ENCODE measurements at regions not wholly inside any gene's neighbourhood (a gene's known extent, or its start where the extent isn't known, plus 50 kb on each side); places are given as distances from the start of the nearest gene placed in this dataset.

DNA sequence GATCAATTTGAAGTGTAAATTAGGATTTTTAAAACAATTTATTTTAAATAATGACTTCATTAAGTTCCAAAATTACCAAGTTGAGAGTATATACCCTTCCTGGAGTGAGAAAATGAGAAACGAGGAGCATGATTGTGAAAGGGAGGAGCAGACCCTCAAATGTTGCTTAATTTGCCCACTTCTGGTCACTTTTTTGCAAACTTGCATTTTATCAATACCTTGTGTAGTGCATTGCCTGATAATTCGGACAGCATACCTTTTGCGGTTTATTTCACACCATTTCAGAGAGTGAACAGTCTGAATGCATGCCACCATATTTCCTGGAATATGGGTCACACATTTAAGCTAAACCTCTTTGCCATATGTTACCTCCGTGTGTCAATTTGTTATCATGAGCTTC is 669.7 kb downstream of the RNF144A start:
- Histone ChIP-seq H3K23ac (ENCODE audit: low read depth, low read length, poor library complexity) (no peak overlapping the region), H3K14ac (ENCODE audit: low read length) (no peak overlapping the region), H2BK5ac (ENCODE audit: low read length) (no peak overlapping the region), H3K36me3 (replicated peaks in 1 of 2; ENCODE audit: control insufficient read depth in 2 of 2, insufficient read depth in 2 of 2, low read length in 2 of 2) (no peaks in the 10 kb centered on the region), H3K4ac (ENCODE audit: low read length) (no peak overlapping the region), H4K8ac (ENCODE audit: low read depth, low read length) (no peak overlapping the region), H3K27me3 (ENCODE audit: control insufficient read depth in 3 of 3, insufficient read depth in 3 of 3, low read depth in 1 of 3, low read length in 3 of 3) (no peaks in the 10 kb centered on the region), H2BK120ac (ENCODE audit: low read depth, low read length) (no peak overlapping the region), H2BK12ac (ENCODE audit: low read length) (no peak overlapping the region), H3K79me1 (ENCODE audit: low read depth, low read length) (no peaks in the 10 kb centered on the region), H3K18ac (ENCODE audit: low read length) (no peak overlapping the region), H4K91ac (ENCODE audit: low read depth, low read length, poor library complexity) (no peak overlapping the region), H3K4me1 (ENCODE audit: control insufficient read depth in 2 of 2, insufficient read depth in 1 of 2, low read depth in 1 of 2, low read length in 2 of 2) (no peaks in the 10 kb centered on the region), H3K27ac (replicated peaks; ENCODE audit: low read length) (no peak overlapping the region), H3K9me3 (replicated peaks in 1 of 2; ENCODE audit: control insufficient read depth in 2 of 2, insufficient read depth in 1 of 2, low read depth in 1 of 2, low read length in 2 of 2) (no peaks in the 10 kb centered on the region), H2AFZ (ENCODE audit: low read length) (no peak overlapping the region), H2AK5ac (ENCODE audit: low read depth, low read length) (no peak overlapping the region), H3K4me3 (ENCODE audit: low read length in 2 of 2) (no peak overlapping the region), H3K4me2 (ENCODE audit: insufficient read depth, low read length, poor library complexity, severe bottlenecking) (no peak overlapping the region), H2BK15ac (ENCODE audit: low read length) (no peak overlapping the region), H3K9ac (ENCODE audit: low read depth, low read length, poor library complexity) (no peak overlapping the region)
- no CpG with 5 or more reads among the region's 4 CpGs for WGBS, 2 donors (ENCODE audit: extremely low coverage in 2 of 2, insufficient read length in 2 of 2, insufficient replicate concordance in 1 of 2)
- DNase-seq (ENCODE audit: low spot score) = no peak

DNA sequence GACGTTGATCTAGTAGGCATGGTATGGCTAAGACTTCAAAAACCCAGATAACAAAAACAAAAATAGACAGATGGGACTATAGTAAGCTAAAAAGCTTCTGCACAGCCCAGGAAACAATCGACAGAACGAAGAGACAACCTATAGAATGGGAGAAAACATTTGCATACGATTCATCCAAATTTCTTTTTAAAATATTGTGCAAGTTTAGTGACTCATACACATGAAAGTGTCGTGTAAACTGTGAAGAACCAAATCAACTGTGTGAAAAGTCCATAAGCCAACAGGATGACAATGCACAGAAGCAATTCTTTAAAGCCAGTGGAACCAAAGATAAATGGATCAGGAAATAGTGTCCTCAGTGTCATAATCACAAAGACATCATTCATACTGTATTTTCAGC is 671.1 kb downstream of the RNF144A start:
- no peaks in the 10 kb centered on the region for H3K9me3 ChIP-seq (replicated peaks in 1 of 2; ENCODE audit: control insufficient read depth in 2 of 2, insufficient read depth in 1 of 2, low read depth in 1 of 2, low read length in 2 of 2)
- no peak overlapping the region for H3K14ac ChIP-seq (ENCODE audit: low read length)
- no peak overlapping the region for H4K91ac ChIP-seq (ENCODE audit: low read depth, low read length, poor library complexity)
- H3K36me3 ChIP-seq (replicated peaks in 1 of 2; ENCODE audit: control insufficient read depth in 2 of 2, insufficient read depth in 2 of 2, low read length in 2 of 2) = no peaks in the 10 kb centered on the region
- no peak overlapping the region for H4K8ac ChIP-seq (ENCODE audit: low read depth, low read length)
- H2BK12ac ChIP-seq (ENCODE audit: low read length) = no peak overlapping the region
- H2BK15ac ChIP-seq (ENCODE audit: low read length) = no peak overlapping the region
- H3K23ac ChIP-seq (ENCODE audit: low read depth, low read length, poor library complexity) = no peak overlapping the region
- no peak overlapping the region for H2AFZ ChIP-seq (ENCODE audit: low read length)
- no CpG with 5 or more reads among the region's 5 CpGs for WGBS, 2 donors (ENCODE audit: extremely low coverage in 2 of 2, insufficient read length in 2 of 2, insufficient replicate concordance in 1 of 2)
- no peak overlapping the region for H3K4ac ChIP-seq (ENCODE audit: low read length)
- no peak overlapping the region for H2AK5ac ChIP-seq (ENCODE audit: low read depth, low read length)
- no peak overlapping the region for H2BK5ac ChIP-seq (ENCODE audit: low read length)
- no peaks in the 10 kb centered on the region for H3K27me3 ChIP-seq (ENCODE audit: control insufficient read depth in 3 of 3, insufficient read depth in 3 of 3, low read depth in 1 of 3, low read length in 3 of 3)
- no peak overlapping the region for H3K27ac ChIP-seq (replicated peaks; ENCODE audit: low read length)
- H2BK120ac ChIP-seq (ENCODE audit: low read depth, low read length) = no peak overlapping the region
- peaks cover 0 to 1% of the 10 kb centered on the region in 2 donors for H3K4me1 ChIP-seq (ENCODE audit: control insufficient read depth in 2 of 2, insufficient read depth in 1 of 2, low read depth in 1 of 2, low read length in 2 of 2)
- H3K18ac ChIP-seq (ENCODE audit: low read length) = no peak overlapping the region
- no peak for DNase-seq (ENCODE audit: low spot score)
- H3K4me2 ChIP-seq (ENCODE audit: insufficient read depth, low read length, poor library complexity, severe bottlenecking) = no peak overlapping the region
- no peak overlapping the region for H3K9ac ChIP-seq (ENCODE audit: low read depth, low read length, poor library complexity)
- no peaks in the 10 kb centered on the region for H3K79me1 ChIP-seq (ENCODE audit: low read depth, low read length)
- H3K4me3 ChIP-seq (ENCODE audit: low read length in 2 of 2) = no peak overlapping the region

DNA sequence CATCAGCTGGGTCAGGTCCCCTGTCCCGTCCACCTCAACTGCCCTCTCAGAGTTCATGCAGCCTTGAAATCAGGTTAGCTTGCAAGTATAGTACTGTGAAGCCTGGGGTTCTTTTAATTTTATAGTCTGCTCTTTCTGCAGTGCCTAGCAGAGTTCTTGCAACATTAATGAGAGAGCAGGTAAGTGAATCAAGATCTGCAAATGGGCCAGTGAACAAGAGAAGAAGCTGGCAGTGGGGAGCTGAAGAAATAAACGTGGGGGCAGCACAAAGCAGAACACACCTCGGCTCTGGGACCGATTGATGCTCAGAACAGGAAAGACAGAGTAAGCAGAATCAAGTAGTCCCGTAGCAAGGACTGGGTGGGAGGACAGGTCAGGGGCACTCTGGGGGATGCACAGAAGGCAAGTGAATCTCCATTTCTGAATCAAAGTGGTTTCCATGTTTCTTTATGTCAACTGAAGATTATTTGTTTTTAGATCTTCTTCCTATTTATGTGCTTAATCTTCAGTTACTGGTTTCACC is 675.5 kb downstream of the RNF144A start:
- Histone ChIP-seq H4K91ac (ENCODE audit: low read depth, low read length, poor library complexity) (no peak overlapping the region), H3K36me3 (replicated peaks in 1 of 2; ENCODE audit: control insufficient read depth in 2 of 2, insufficient read depth in 2 of 2, low read length in 2 of 2) (no peaks in the 10 kb centered on the region), H2BK120ac (ENCODE audit: low read depth, low read length) (no peak overlapping the region), H2BK15ac (ENCODE audit: low read length) (no peak overlapping the region), H3K4me2 (ENCODE audit: insufficient read depth, low read length, poor library complexity, severe bottlenecking) (no peak overlapping the region), H3K4ac (ENCODE audit: low read length) (no peak overlapping the region), H3K23ac (ENCODE audit: low read depth, low read length, poor library complexity) (no peak overlapping the region), H3K4me1 (ENCODE audit: control insufficient read depth in 2 of 2, insufficient read depth in 1 of 2, low read depth in 1 of 2, low read length in 2 of 2) (peaks cover 0 to 1% of the 10 kb centered on the region in 2 donors), H3K14ac (ENCODE audit: low read length) (no peak overlapping the region), H4K8ac (ENCODE audit: low read depth, low read length) (no peak overlapping the region), H3K79me1 (ENCODE audit: low read depth, low read length) (no peaks in the 10 kb centered on the region), H2AFZ (ENCODE audit: low read length) (peak overlapping the region; percentile 19), H3K27ac (replicated peaks; ENCODE audit: low read length) (no peak overlapping the region), H2AK5ac (ENCODE audit: low read depth, low read length) (no peak overlapping the region), H3K4me3 (ENCODE audit: low read length in 2 of 2) (no peak overlapping the region), H2BK12ac (ENCODE audit: low read length) (no peak overlapping the region), H3K9ac (ENCODE audit: low read depth, low read length, poor library complexity) (no peak overlapping the region), H2BK5ac (ENCODE audit: low read length) (no peak overlapping the region), H3K9me3 (replicated peaks in 1 of 2; ENCODE audit: control insufficient read depth in 2 of 2, insufficient read depth in 1 of 2, low read depth in 1 of 2, low read length in 2 of 2) (no peaks in the 10 kb centered on the region), H3K27me3 (ENCODE audit: control insufficient read depth in 3 of 3, insufficient read depth in 3 of 3, low read depth in 1 of 3, low read length in 3 of 3) (no peaks in the 10 kb centered on the region), H3K18ac (ENCODE audit: low read length) (no peak overlapping the region)
- no peak for DNase-seq (ENCODE audit: low spot score)
- WGBS, 2 donors (ENCODE audit: extremely low coverage in 2 of 2, insufficient read length in 2 of 2, insufficient replicate concordance in 1 of 2) = no CpG with 5 or more reads among the region's 5 CpGs

DNA sequence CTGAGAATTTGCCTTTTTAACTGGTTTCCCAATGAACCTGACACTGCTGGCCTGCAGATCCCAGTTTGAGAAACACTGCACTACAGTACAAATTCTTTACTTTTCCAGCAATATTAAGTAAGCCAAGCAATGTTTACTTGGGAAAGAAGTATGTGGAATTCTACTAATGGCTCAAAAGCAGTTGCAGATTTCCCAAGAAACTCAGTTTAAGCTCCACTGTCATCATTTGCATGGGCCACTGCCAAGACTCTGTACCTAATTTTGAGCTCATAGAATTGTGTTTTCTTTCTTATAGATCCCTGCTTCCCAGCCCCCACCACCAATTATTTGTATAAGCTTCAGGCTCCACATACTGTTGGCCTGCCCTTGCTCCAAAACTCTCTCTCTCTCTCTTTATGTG is 676.1 kb downstream of the RNF144A start:
- Histone ChIP-seq H2BK15ac (ENCODE audit: low read length) (no peak overlapping the region), H3K4me2 (ENCODE audit: insufficient read depth, low read length, poor library complexity, severe bottlenecking) (no peak overlapping the region), H2AK5ac (ENCODE audit: low read depth, low read length) (no peak overlapping the region), H3K4me1 (ENCODE audit: control insufficient read depth in 2 of 2, insufficient read depth in 1 of 2, low read depth in 1 of 2, low read length in 2 of 2) (peaks cover 0 to 1% of the 10 kb centered on the region in 2 donors), H3K23ac (ENCODE audit: low read depth, low read length, poor library complexity) (no peak overlapping the region), H3K9me3 (replicated peaks in 1 of 2; ENCODE audit: control insufficient read depth in 2 of 2, insufficient read depth in 1 of 2, low read depth in 1 of 2, low read length in 2 of 2) (no peaks in the 10 kb centered on the region), H2BK5ac (ENCODE audit: low read length) (no peak overlapping the region), H2BK120ac (ENCODE audit: low read depth, low read length) (no peak overlapping the region), H3K79me1 (ENCODE audit: low read depth, low read length) (no peaks in the 10 kb centered on the region), H2BK12ac (ENCODE audit: low read length) (no peak overlapping the region), H4K91ac (ENCODE audit: low read depth, low read length, poor library complexity) (no peak overlapping the region), H3K36me3 (replicated peaks in 1 of 2; ENCODE audit: control insufficient read depth in 2 of 2, insufficient read depth in 2 of 2, low read length in 2 of 2) (no peaks in the 10 kb centered on the region), H3K14ac (ENCODE audit: low read length) (no peak overlapping the region), H2AFZ (ENCODE audit: low read length) (no peak overlapping the region), H3K4ac (ENCODE audit: low read length) (no peak overlapping the region), H3K27ac (replicated peaks; ENCODE audit: low read length) (no peak overlapping the region), H3K18ac (ENCODE audit: low read length) (no peak overlapping the region), H3K27me3 (ENCODE audit: control insufficient read depth in 3 of 3, insufficient read depth in 3 of 3, low read depth in 1 of 3, low read length in 3 of 3) (no peaks in the 10 kb centered on the region), H3K9ac (ENCODE audit: low read depth, low read length, poor library complexity) (no peak overlapping the region), H4K8ac (ENCODE audit: low read depth, low read length) (no peak overlapping the region), H3K4me3 (ENCODE audit: low read length in 2 of 2) (no peak overlapping the region)
- no peak for DNase-seq (ENCODE audit: low spot score)

Measured in neuronal stem cell (in vitro differentiated cells).